ENCODE measurements at regions not wholly inside any gene's neighbourhood (a gene's known extent, or its start where the extent isn't known, plus 50 kb on each side); places are given as distances from the start of the nearest gene placed in this dataset.
A peak's percentile ranks its signal among the peaks of the same experiment; 100 is the strongest.

DNA sequence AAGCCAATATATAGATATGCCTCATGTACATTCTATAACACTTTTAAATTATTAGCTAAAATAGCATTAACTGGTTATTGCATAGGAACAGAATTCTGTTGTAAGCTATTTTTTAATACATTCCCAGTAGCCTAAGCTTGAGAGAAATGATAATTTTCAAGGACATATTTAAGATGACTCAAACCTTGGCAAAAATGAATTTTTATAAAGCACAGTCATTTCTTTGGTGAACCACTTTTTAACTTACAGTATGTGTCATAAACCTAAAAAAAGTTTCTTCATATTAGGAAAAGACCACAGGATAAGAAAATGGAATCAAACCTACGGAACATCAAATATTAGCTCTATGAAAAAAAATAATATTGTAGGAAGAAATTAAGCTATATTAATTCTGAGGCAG lies 986.3 kb downstream of the STIM2 start:
- Histone ChIP-seq H3K36me3 (ENCODE audit: control insufficient read depth, insufficient read depth, low read length) (no peaks in the 10 kb centered on the region), H3K27me3 (ENCODE audit: control insufficient read depth, insufficient read depth, low read length) (no peaks in the 10 kb centered on the region), H3K27ac (ENCODE audit: low read length) (no peak overlapping the region), H3K4me3 (ENCODE audit: low read depth in 2 of 2, low read length in 2 of 2) (no peak overlapping the region), H3K9me3 (ENCODE audit: control insufficient read depth, insufficient read depth, low read depth, low read length) (no peaks in the 10 kb centered on the region), H3K4me1 (ENCODE audit: control insufficient read depth, insufficient read depth, low read length) (no peaks in the 10 kb centered on the region)
- intact Hi-C loops (cut with micrococcal nuclease; ENCODE audit: unreplicated experiment) (no loop called here), in situ Hi-C loops (cut with HindIII; ENCODE audit: low pct_unique_long_range_greater_than_20kb, low sequenced_read_pairs) (no loop called here)
- CTCF ChIA-PET = no interaction called here
- DNase-seq (ENCODE audit: low read depth, low spot score) (no peak), ATAC-seq (no peak)
- POLR2A ChIA-PET = no interaction called here
- no peak for TF ChIP-seq SIN3A (IDR thresholded peaks at IDR 0.05; ENCODE audit: borderline replicate concordance, insufficient read depth, low read depth, low read length)
- TF ChIP-seq TCF7L2 (IDR thresholded peaks at IDR 0.05; ENCODE audit: low read depth, low read length) = no peak
- no peak for TF ChIP-seq POLR2AphosphoS5 (IDR thresholded peaks at IDR 0.05; ENCODE audit: low read depth, low read length)
- TF ChIP-seq, protein P1, sequence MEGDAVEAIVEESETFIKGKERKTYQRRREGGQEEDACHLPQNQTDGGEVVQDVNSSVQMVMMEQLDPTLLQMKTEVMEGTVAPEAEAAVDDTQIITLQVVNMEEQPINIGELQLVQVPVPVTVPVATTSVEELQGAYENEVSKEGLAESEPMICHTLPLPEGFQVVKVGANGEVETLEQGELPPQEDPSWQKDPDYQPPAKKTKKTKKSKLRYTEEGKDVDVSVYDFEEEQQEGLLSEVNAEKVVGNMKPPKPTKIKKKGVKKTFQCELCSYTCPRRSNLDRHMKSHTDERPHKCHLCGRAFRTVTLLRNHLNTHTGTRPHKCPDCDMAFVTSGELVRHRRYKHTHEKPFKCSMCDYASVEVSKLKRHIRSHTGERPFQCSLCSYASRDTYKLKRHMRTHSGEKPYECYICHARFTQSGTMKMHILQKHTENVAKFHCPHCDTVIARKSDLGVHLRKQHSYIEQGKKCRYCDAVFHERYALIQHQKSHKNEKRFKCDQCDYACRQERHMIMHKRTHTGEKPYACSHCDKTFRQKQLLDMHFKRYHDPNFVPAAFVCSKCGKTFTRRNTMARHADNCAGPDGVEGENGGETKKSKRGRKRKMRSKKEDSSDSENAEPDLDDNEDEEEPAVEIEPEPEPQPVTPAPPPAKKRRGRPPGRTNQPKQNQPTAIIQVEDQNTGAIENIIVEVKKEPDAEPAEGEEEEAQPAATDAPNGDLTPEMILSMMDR (IDR thresholded peaks at IDR 0.05) = no peak
- TF ChIP-seq, protein P2, sequence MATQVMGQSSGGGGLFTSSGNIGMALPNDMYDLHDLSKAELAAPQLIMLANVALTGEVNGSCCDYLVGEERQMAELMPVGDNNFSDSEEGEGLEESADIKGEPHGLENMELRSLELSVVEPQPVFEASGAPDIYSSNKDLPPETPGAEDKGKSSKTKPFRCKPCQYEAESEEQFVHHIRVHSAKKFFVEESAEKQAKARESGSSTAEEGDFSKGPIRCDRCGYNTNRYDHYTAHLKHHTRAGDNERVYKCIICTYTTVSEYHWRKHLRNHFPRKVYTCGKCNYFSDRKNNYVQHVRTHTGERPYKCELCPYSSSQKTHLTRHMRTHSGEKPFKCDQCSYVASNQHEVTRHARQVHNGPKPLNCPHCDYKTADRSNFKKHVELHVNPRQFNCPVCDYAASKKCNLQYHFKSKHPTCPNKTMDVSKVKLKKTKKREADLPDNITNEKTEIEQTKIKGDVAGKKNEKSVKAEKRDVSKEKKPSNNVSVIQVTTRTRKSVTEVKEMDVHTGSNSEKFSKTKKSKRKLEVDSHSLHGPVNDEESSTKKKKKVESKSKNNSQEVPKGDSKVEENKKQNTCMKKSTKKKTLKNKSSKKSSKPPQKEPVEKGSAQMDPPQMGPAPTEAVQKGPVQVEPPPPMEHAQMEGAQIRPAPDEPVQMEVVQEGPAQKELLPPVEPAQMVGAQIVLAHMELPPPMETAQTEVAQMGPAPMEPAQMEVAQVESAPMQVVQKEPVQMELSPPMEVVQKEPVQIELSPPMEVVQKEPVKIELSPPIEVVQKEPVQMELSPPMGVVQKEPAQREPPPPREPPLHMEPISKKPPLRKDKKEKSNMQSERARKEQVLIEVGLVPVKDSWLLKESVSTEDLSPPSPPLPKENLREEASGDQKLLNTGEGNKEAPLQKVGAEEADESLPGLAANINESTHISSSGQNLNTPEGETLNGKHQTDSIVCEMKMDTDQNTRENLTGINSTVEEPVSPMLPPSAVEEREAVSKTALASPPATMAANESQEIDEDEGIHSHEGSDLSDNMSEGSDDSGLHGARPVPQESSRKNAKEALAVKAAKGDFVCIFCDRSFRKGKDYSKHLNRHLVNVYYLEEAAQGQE (IDR thresholded peaks at IDR 0.05; ENCODE audit: insufficient read depth in 1 of 2, low read depth in 2 of 2, low read length in 1 of 2) = no peak
- BruUV-seq (replicated peaks) = no TSS peak

DNA sequence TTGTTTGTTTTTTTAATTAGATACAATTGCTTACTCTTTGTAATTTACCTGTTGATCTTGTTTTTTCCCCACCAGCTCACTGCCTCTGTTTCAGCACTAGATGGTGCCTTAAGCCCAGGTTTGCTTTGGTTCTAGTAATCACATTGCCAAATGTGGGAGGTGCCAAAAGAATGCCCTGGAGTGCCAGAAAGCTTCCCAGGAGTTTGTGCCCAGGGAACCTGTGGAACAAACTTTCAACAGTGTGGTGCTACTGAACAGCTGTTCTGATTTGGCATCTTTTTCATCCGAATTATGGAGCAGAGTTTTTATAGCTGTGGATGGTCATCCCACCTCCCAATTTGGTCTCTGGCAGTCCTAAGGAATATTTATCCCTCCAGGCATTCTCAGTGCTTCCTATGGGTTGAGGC lies 1000.7 kb downstream of the STIM2 start:
- in situ Hi-C loops (cut with HindIII; ENCODE audit: low pct_unique_long_range_greater_than_20kb, low sequenced_read_pairs) (no loop called here), intact Hi-C loops (cut with micrococcal nuclease; ENCODE audit: unreplicated experiment) (no loop called here)
- no TSS peak for BruUV-seq (replicated peaks)
- ChIA-PET CTCF (no interaction called here), POLR2A (no interaction called here)
- H3K27me3 ChIP-seq (ENCODE audit: control insufficient read depth, insufficient read depth, low read length) = no peaks in the 10 kb centered on the region
- ATAC-seq = no peak
- no peaks in the 10 kb centered on the region for H3K4me1 ChIP-seq (ENCODE audit: control insufficient read depth, insufficient read depth, low read length)
- no peaks in the 10 kb centered on the region for H3K36me3 ChIP-seq (ENCODE audit: control insufficient read depth, insufficient read depth, low read length)
- TF ChIP-seq, protein P1 (IDR thresholded peaks at IDR 0.05) = peak; percentile 33
- TF ChIP-seq, protein P2 (IDR thresholded peaks at IDR 0.05; ENCODE audit: insufficient read depth in 1 of 2, low read depth in 2 of 2, low read length in 1 of 2) = no peak
- H3K9me3 ChIP-seq (ENCODE audit: control insufficient read depth, insufficient read depth, low read depth, low read length) = no peaks in the 10 kb centered on the region
- DNase-seq (ENCODE audit: low read depth, low spot score) = no peak
- H3K27ac ChIP-seq (ENCODE audit: low read length) = no peak overlapping the region
- H3K4me3 ChIP-seq (ENCODE audit: low read depth in 2 of 2, low read length in 2 of 2) = no peak overlapping the region

Measured in Panc1 (cell line).